GM21576 (cell line): ENCODE measurements at regions not wholly inside any gene's neighbourhood (a gene's known extent, or its start where the extent isn't known, plus 50 kb on each side); places are given as distances from the start of the nearest gene placed in this dataset.

Experiments
- ATAC-seq: cut with Tn5 transposase; IDR thresholded peaks from one replicate; pipeline ENCODE4 v1.9.1; 2021; ENCODE audit warnings: mild to moderate bottlenecking, moderate library complexity; ENCODE audit not compliant: unreplicated experiment

- ATAC-seq, result peak; percentile 21
These were observed 58.1 kb upstream of the MEF2A start for GRCh38 chr15:99507504-99508310.

GRCh38 chr15:99508311-99508645 lies 57.5 kb upstream of the MEF2A start:
- no peak for ATAC-seq

- peak; percentile 14 for ATAC-seq
These were observed 56.9 kb upstream of the MEF2A start for GRCh38 chr15:99508852-99509251.

- no peak for ATAC-seq
These were observed 55.9 kb upstream of the MEF2A start for GRCh38 chr15:99509686-99510461.

- ATAC-seq, result no peak
These were observed 54.3 kb upstream of the MEF2A start for GRCh38 chr15:99511531-99511865.

- peak; percentile 56 for ATAC-seq
These were observed 53.7 kb upstream of the MEF2A start for GRCh38 chr15:99511866-99512661.

- ATAC-seq, result no peak
These were observed 51.5 kb upstream of the MEF2A start for GRCh38 chr15:99514306-99514705.
